ENCODE measurements at regions not wholly inside any gene's neighbourhood (a gene's known extent, or its start where the extent isn't known, plus 50 kb on each side); places are given as distances from the start of the nearest gene placed in this dataset.

DNA sequence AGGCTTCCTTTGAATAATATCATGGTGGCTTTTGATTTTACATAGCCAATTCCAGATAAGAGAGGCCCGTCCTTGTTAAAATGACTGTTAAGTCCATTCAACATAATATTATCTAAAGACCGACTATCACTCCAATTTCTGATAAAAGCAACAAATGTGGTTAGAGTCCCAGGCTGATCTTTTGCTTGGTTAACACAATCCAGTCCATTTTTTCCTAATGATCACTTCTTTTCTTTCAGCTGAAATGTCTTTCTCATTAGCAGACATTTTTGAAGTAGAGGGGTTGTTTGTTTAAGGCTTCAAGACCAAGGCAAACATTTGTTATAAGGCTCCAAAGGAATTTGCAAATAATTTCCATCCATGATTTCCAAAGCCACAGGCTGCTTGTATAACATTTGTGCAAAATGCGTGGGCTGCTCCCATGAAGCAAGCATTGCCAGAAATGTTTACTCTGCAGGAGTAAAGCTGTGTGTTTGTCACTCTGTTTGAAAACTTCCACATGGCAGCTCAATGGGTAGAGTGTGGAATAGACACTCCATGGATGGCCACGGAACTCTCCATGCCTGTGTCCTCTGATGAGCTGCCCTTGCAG is 111.5 kb downstream of the PSMG1 start:
- TF ChIP-seq, protein P1, sequence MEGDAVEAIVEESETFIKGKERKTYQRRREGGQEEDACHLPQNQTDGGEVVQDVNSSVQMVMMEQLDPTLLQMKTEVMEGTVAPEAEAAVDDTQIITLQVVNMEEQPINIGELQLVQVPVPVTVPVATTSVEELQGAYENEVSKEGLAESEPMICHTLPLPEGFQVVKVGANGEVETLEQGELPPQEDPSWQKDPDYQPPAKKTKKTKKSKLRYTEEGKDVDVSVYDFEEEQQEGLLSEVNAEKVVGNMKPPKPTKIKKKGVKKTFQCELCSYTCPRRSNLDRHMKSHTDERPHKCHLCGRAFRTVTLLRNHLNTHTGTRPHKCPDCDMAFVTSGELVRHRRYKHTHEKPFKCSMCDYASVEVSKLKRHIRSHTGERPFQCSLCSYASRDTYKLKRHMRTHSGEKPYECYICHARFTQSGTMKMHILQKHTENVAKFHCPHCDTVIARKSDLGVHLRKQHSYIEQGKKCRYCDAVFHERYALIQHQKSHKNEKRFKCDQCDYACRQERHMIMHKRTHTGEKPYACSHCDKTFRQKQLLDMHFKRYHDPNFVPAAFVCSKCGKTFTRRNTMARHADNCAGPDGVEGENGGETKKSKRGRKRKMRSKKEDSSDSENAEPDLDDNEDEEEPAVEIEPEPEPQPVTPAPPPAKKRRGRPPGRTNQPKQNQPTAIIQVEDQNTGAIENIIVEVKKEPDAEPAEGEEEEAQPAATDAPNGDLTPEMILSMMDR (IDR thresholded peaks at IDR 0.05): no peak
- peak; percentile 27 to 39 for TF ChIP-seq POLR2AphosphoS5 (IDR thresholded peaks at IDR 0.05)
- no peak for TF ChIP-seq EP300 (IDR thresholded peaks at IDR 0.05)
- TF ChIP-seq POLR2A (IDR thresholded peaks at IDR 0.05): no peak

Measured in upper lobe of left lung (tissue), 4 donors.